ENCODE measurements at regions not wholly inside any gene's neighbourhood (a gene's known extent, or its start where the extent isn't known, plus 50 kb on each side); places are given as distances from the start of the nearest gene placed in this dataset.

DNA sequence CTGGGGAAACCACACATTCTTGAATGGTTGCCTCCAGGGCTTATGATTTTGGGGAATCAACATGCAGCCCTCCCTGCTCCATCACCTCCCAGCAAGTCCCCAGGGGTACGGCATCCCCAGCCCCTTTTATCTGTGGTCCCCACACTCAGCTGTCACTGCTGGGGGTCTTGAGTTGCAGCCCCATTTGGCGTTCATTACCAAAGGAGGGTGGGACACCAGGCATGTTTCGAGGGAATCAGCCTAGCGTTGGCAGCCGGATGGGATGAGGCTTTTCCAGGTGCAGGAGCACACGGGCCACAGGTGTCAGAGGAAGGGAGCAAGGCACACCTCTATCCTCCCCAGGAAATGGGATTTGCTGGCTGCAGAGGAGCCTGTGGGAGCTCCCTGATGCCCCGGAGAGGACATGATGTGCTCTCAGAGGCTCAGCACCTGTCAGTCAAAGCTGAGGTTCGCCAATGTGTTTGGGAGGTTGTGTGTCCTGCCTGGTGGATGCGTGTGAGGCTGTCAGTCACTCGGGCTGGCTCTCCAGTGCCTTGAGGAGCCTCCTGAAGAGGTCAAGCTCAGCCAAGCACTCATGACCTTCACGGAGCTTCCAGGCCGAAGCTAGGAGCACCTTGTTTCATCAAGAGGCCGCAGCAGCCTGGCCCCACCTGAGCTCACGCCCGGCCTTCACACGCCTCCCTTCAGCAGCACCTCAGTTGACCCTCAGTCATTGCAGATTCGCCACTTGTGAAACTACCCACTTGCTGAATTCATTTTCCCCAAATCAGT is 95.0 kb downstream of the ERMARD start:
- no peak for DNase-seq (ENCODE audit: low spot score)

GRCh38 chr6:169845426-169846285 is 94.2 kb downstream of the ERMARD start:
- no peak for DNase-seq (ENCODE audit: low spot score)

- no peak for DNase-seq (ENCODE audit: low spot score)
These were observed 93.5 kb downstream of the ERMARD start for GRCh38 chr6:169844946-169845345.

DNA sequence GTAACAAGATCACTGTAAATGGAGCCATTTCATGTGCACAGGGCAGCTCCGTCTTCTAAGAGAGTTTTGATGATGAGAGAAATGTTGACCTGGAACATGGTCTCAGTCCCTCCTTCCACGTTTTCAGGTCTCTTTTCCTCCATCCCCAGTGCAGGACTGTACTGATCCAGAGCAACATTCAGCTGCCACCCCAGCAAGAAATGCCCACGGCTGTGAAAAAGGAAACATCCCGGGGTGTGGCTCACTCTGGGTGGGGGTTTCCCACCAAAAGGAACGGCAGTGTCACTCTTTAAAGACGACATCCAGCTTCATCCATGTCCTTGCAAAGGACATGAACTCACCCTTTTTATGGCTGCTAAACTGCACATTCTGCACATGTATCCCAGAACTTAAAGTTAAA is 92.6 kb downstream of the ERMARD start:
- no peak for DNase-seq (ENCODE audit: low spot score)

DNA sequence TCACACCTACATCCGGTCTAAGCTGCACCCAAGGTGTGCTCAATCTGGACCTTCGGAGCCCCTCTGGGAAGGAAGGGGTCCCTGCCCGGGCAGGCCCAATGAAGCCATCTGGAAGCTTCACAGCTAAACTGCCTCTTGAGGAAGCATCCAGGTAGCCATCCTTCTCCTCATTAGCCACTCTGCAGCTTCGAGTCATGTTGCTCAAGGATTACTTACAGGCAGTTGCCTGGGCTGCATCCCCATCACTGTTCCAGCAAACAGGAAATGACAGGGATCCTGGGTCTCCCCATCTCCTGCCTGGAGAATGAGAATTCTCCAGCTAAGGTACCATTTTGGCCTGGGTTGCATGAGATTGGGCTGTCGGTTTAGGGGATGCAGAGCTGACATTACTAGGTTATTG is 91.7 kb downstream of the ERMARD start:
- no peak for DNase-seq (ENCODE audit: low spot score)

DNA sequence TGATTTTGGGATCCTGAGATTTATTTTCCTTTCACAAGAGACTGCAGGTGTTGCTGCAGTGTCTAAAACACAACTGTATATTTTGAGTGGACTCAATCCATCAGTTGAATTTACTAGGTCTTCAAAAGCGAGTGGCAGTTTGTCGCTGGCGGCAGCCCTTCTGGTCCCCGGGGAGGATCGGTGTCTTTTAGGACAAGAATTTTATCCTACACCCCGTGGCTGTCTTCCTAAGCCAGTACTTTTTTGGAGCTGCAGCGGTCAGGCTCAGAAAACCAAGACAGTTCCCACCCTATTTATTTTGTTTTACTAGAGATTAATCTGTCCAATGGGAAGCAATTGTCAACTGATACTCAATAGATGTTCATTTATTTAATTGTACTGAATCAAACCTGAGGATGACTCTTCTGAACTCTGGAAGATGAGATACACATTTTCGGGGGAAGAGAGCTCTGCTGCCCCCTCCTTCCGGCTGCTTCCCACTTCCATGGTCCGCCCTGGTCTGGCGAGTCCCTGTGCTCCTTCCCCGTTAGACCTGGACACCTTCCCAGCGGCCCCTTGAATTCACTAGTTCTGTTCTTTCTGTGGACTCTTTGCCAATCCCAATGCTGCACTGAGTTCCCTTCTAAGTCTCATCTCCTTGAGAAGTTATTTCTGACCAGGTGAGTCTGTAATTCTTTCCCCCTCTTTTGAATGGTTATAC is 90.6 kb downstream of the ERMARD start:
- no peak for DNase-seq (ENCODE audit: low spot score)

DNA sequence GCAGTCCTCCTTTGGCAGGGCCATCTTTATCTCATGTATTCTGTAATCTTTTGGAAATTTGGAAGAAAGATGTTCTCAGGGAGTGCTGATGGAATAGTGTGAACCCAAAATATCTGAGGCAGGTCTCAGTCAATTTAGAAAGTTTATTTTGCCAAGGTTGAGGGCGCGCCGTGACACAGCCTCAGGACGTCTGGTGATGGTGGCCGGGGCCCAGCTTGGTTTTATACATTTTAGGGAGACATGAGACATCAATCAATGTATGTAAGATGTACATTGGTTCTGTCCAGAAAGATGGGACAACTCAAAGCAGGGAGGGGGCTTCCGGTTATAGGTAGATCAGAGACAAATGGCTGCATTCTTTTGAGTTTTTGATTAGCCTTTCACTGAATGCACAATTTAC is 89.8 kb downstream of the ERMARD start:
- no peak for DNase-seq (ENCODE audit: low spot score)

DNA sequence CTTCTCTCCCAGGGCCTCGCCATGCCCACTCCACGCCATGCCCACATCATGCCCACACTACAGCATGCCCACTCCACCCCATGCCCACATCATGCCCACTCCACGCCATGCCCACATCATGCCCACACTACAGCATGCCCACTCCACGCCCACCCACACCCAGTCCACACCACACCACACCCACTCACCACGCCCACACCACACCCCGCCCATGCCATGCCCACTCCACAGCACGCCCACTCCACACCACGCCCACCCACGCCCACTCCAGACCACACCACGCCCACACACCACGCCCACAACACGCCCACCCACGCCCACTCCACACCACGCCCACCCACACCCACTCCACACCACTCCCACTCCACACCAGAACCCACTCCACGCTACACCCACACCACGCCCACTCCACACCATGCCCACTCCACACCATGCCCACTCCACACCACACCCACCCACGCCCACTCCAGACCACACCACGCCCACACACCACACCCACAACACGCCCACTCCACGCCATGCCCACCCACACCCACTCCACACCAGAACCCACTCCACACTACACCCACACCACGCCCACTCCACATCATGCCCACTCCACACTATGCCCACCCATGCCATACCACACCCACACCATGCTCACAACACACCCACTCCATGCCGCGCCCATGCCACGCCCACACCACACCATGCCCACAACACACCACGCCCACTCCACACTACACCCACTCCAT is 88.6 kb downstream of the ERMARD start:
- no peak for DNase-seq (ENCODE audit: low spot score)

GRCh38 chr6:169839493-169839892 is 88.1 kb downstream of the ERMARD start:
- DNase-seq (ENCODE audit: low spot score) = no peak

- DNase-seq (ENCODE audit: low spot score) = no peak
These were observed 87.6 kb downstream of the ERMARD start for GRCh38 chr6:169839029-169839481.

DNA sequence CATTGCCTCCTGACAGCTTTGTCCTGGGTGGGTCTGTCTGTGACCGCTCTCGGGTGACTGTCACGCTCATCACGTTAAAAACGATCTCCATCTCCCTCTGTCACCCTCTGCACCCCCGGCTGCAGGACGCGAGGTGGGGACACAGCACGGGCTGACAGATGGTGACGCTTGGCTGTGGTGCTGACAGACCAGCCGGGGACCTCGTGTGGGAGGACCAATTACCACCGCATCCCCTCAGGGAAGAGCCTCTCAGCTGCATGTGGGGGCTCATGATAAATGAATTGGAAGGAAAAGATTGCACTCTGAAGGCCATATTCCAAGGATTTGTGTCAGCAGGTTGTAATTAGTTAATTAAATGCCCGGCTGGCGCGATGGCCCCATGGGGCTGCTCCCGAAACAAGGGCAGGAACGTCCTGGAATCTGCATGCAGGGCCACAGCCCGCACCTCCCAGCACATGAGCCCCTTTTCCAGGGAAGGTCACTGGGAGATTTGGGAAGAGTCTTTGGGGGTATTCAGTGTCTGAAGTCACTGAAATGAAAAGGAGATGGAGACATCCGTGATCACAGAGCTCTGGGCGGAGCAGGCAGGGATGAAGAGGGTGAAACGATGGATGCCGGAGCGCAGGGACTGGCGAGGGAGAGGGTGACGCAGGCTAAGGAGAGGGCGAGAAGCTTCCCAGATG is 87.1 kb downstream of the ERMARD start:
- no peak for DNase-seq (ENCODE audit: low spot score)

- no peak for DNase-seq (ENCODE audit: low spot score)
These were observed 86.3 kb downstream of the ERMARD start for GRCh38 chr6:169837529-169838250.

GRCh38 chr6:169833258-169833794 is 81.9 kb downstream of the ERMARD start:
- DNase-seq (ENCODE audit: low spot score) = no peak

DNA sequence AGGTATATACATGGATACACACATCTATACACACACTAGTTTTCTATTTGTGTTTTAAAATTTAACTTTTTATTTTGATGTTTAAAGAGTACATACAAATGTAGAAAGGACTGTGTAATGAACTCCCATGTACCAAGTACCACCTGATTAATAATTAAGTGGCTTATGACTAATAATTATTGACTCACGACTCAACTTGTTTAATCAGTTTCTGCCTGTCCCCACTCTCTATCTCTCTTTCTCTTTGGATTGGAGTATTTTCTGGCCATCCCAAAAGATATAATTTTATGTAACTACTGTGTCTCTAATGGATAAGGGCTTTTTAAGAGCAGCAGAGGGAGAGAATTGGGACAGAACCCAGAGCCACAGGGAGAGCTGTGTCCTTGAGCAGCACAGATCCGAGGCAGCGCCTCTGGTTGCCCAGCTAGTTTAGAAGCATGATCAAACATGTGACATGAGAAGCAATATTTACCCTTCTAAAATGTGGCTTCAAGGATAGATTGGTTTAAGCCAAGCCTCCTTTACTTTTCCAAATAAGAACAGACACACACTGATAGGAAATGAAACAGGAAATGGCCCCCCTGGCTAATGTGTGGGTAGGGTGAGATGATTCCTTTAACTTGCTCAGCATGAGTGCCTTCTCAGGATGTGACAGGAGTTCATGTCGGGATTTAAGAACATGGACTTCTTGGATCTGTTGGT is 81.0 kb downstream of the ERMARD start:
- no peak for DNase-seq (ENCODE audit: low spot score)

DNA sequence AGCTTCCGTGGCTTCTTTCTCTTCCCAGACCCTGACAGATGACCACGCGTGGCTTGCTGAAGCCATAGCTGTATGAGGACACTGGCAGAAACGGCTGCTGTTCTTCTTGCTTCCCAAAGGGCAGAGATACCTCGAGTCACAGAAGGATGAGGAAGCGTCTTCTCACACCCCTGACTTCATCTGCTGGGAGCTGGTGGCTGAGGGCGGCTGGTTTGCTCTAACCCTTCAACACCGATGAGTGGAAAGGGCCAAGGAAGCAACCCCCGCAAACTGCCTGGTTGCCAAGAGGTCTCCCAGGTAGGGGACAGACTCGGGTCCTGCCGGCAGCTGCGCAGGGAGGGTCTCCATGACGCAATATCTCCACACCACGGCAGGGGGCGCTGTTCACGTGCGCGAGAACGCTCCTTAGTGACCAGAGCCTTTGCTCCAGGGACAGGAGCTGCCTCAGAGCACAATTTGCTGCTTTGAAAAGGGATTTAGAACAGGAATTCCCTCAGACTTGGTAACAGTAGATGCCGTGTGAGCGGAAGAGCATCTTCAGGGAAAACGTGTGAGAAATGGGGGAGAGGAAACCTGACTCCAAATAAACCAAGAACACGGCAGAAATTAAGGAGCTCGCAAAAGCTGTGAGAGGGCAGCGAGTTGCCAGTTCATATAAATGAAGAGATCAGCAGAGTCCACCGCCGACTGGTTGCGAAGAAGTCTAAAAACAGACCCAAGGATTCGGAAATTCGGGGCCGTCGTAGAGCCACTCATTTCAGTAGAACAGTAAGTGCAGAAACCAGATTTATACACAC is 80.2 kb downstream of the ERMARD start:
- DNase-seq (ENCODE audit: low spot score) = peak; percentile 45
